SK-N-MC (cell line): ENCODE measurements at regions not wholly inside any gene's neighbourhood (a gene's known extent, or its start where the extent isn't known, plus 50 kb on each side); places are given as distances from the start of the nearest gene placed in this dataset.

Experiments used
- DNase-seq: peaks from one replicate; pipeline ENCODE4 v3.0.0-alpha.2; 2011; ENCODE audit warnings: low read depth, low spot score
- H3K27ac ChIP-seq: fragments of 200-600 bp; sonication (generic); 2 replicates; pipeline ENCODE4 v1.5.1; 2016; ENCODE audit warnings: mixed run types
- H3K36me3 ChIP-seq: fragments of 200-600 bp; sonication (generic); 2 replicates; pipeline ENCODE4 v1.6.1; 2017; ENCODE audit warnings: antibody characterized with exemption, low read length, mixed read lengths; ENCODE audit not compliant: insufficient read depth
- H3K4me3 ChIP-seq: fragments of 200-600 bp; sonication (generic); 2 replicates; pipeline ENCODE4 v1.5.1; 2016
- H3K9ac ChIP-seq: fragments of 200-600 bp; sonication (generic); 2 replicates; pipeline ENCODE4 v1.8.0; 2017; ENCODE audit warnings: mixed run types, mixed read lengths; ENCODE audit not compliant: insufficient read length
- H3K9me3 ChIP-seq: fragments of 200-600 bp; sonication (generic); 2 replicates; pipeline ENCODE4 v1.6.1; 2017; ENCODE audit warnings: low read depth, mild to moderate bottlenecking, antibody characterized with exemption, low read length, moderate library complexity, mixed read lengths
- EZH2 ChIP-seq: fragments of 200-600 bp; sonication (generic); IDR thresholded peaks from one replicate; pipeline ENCODE4 v1.6.1; 2017; ENCODE audit warnings: antibody characterized with exemption
- FOXP2 ChIP-seq: optimal IDR thresholded peaks from 2 replicates; pipeline ENCODE3; 2011; ENCODE audit warnings: mild to moderate bottlenecking, moderate library complexity; ENCODE audit not compliant: insufficient read depth; ENCODE audit errors: extremely low read length, control extremely low read depth
- POLR2AphosphoS5 ChIP-seq: IDR thresholded peaks from 2 replicates; pipeline ENCODE4 v1.6.1; 2012; ENCODE audit warnings: mild to moderate bottlenecking, low read depth, low read length, borderline replicate concordance

GRCh38 chr4:13928214-13928613 lies 300.7 kb upstream of the BOD1L1 start:
- no peak for TF ChIP-seq POLR2AphosphoS5
- TF ChIP-seq FOXP2 = no peak
- TF ChIP-seq EZH2 = no peak
- H3K27ac ChIP-seq = no peak overlapping the region
- no peaks in the 10 kb centered on the region for H3K36me3 ChIP-seq
- no peaks in the 10 kb centered on the region for H3K9me3 ChIP-seq
- no peak for DNase-seq
- H3K9ac ChIP-seq = no peak overlapping the region
- no peak overlapping the region for H3K4me3 ChIP-seq

GRCh38 chr4:13930155-13930554 lies 302.6 kb upstream of the BOD1L1 start:
- H3K4me3 ChIP-seq = no peak overlapping the region
- TF ChIP-seq FOXP2 (no peak), EZH2 (no peak), POLR2AphosphoS5 (no peak)
- DNase-seq = no peak
- H3K9me3 ChIP-seq = no peaks in the 10 kb centered on the region
- H3K9ac ChIP-seq = no peak overlapping the region
- no peaks in the 10 kb centered on the region for H3K36me3 ChIP-seq
- H3K27ac ChIP-seq = no peak overlapping the region

GRCh38 chr4:13933191-13933590 lies 305.7 kb upstream of the BOD1L1 start:
- no peak for DNase-seq
- H3K27ac ChIP-seq = no peak overlapping the region

GRCh38 chr4:13938299-13938698 lies 310.8 kb upstream of the BOD1L1 start:
- Histone ChIP-seq H3K9me3 (no peaks in the 10 kb centered on the region), H3K9ac (no peak overlapping the region), H3K36me3 (no peaks in the 10 kb centered on the region), H3K4me3 (no peak overlapping the region), H3K27ac (no peak overlapping the region)
- no peak for TF ChIP-seq POLR2AphosphoS5
- no peak for TF ChIP-seq EZH2
- DNase-seq = no peak

More at GRCh38 chr4:13933191-13933590, 305.7 kb upstream of the BOD1L1 start:
- TF ChIP-seq POLR2AphosphoS5 (no peak), FOXP2 (no peak), EZH2 (no peak)
- Histone ChIP-seq H3K9me3 (no peaks in the 10 kb centered on the region), H3K9ac (no peak overlapping the region), H3K4me3 (no peak overlapping the region), H3K36me3 (no peaks in the 10 kb centered on the region)

- Histone ChIP-seq H3K27ac (no peak overlapping the region), H3K36me3 (no peaks in the 10 kb centered on the region), H3K9me3 (no peaks in the 10 kb centered on the region), H3K4me3 (no peak overlapping the region), H3K9ac (no peak overlapping the region)
- no peak for DNase-seq
- TF ChIP-seq EZH2 = no peak
- no peak for TF ChIP-seq FOXP2
- no peak for TF ChIP-seq POLR2AphosphoS5
Measured at GRCh38 chr4:13940921-13941320, 313.4 kb upstream of the BOD1L1 start.

GRCh38 chr4:13942977-13943376 lies 315.5 kb upstream of the BOD1L1 start:
- no peak for TF ChIP-seq EZH2
- no peak for TF ChIP-seq FOXP2
- TF ChIP-seq POLR2AphosphoS5 = no peak
- no peak overlapping the region for H3K27ac ChIP-seq

GRCh38 chr4:13944095-13944511 lies 316.6 kb upstream of the BOD1L1 start:
- no peak for DNase-seq
- no peaks in the 10 kb centered on the region for H3K36me3 ChIP-seq
- TF ChIP-seq FOXP2 (no peak), EZH2 (no peak), POLR2AphosphoS5 (no peak)
- no peaks in the 10 kb centered on the region for H3K9me3 ChIP-seq
- H3K4me3 ChIP-seq = no peak overlapping the region
- no peak overlapping the region for H3K27ac ChIP-seq
- H3K9ac ChIP-seq = no peak overlapping the region

More at GRCh38 chr4:13942977-13943376, 315.5 kb upstream of the BOD1L1 start:
- Histone ChIP-seq H3K9ac (no peak overlapping the region), H3K9me3 (no peaks in the 10 kb centered on the region), H3K36me3 (no peaks in the 10 kb centered on the region), H3K4me3 (no peak overlapping the region)
- no peak for DNase-seq

- no peaks in the 10 kb centered on the region for H3K9me3 ChIP-seq
- TF ChIP-seq FOXP2 = no peak
- no peak for TF ChIP-seq POLR2AphosphoS5
- no peak for TF ChIP-seq EZH2
- no peak overlapping the region for H3K9ac ChIP-seq
- no peak overlapping the region for H3K27ac ChIP-seq
- DNase-seq = no peak
- no peak overlapping the region for H3K4me3 ChIP-seq
- H3K36me3 ChIP-seq = no peaks in the 10 kb centered on the region
Measured at GRCh38 chr4:13947921-13948320, 320.4 kb upstream of the BOD1L1 start.

GRCh38 chr4:13950491-13950890 lies 323.0 kb upstream of the BOD1L1 start:
- no peak for TF ChIP-seq FOXP2
- no peak for TF ChIP-seq EZH2
- no peak for TF ChIP-seq POLR2AphosphoS5
- Histone ChIP-seq H3K36me3 (no peaks in the 10 kb centered on the region), H3K9ac (no peak overlapping the region), H3K27ac (no peak overlapping the region), H3K9me3 (no peaks in the 10 kb centered on the region), H3K4me3 (no peak overlapping the region)
- no peak for DNase-seq
